ENCODE measurements at regions not wholly inside any gene's neighbourhood (a gene's known extent, or its start where the extent isn't known, plus 50 kb on each side); places are given as distances from the start of the nearest gene placed in this dataset.

DNA sequence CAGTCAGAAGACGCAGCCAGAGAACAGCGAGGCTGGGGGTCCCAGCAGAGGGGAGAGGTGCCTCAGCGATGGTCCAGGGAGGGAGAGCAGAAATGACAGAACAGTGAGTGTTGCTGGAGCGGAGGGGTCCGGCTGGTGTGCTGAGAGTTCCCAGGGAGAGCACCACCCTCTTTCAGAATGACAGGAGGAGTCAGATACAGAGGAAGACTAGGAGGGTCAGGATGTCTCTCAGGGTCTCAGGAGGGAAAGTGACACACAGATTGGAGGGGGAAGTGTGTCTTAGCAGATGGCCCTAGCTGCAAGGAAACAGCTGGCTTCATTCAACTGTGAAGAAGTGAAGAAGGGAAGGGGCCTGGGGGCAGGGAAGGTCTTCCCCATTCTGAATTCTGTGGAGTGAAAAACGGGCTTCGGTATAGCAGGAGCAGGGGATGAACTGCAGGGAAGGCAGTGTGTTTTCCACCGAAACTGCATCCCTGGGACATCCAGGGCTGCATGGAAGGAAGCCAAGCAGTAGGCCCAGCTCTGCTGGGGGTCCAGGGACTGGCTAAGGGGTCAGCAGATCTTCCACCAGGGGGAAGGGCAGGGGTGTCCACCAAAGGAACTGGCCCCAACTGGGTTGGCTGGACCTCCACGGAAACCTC is 90.0 kb upstream of the OTOS start:
- H3K27me3 ChIP-seq = no peaks in the 10 kb centered on the region
- peaks cover 29% of the 10 kb centered on the region for H3K4me1 ChIP-seq
- intact Hi-C loops (cut with DNase I) = loop anchor here (10.0 kb wide), 1 partner anchor 154 kb away; no protein-coding TSS in a partner anchor
- H3K4me3 ChIP-seq = no peak overlapping the region
- TF ChIP-seq, protein P1, sequence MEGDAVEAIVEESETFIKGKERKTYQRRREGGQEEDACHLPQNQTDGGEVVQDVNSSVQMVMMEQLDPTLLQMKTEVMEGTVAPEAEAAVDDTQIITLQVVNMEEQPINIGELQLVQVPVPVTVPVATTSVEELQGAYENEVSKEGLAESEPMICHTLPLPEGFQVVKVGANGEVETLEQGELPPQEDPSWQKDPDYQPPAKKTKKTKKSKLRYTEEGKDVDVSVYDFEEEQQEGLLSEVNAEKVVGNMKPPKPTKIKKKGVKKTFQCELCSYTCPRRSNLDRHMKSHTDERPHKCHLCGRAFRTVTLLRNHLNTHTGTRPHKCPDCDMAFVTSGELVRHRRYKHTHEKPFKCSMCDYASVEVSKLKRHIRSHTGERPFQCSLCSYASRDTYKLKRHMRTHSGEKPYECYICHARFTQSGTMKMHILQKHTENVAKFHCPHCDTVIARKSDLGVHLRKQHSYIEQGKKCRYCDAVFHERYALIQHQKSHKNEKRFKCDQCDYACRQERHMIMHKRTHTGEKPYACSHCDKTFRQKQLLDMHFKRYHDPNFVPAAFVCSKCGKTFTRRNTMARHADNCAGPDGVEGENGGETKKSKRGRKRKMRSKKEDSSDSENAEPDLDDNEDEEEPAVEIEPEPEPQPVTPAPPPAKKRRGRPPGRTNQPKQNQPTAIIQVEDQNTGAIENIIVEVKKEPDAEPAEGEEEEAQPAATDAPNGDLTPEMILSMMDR (IDR thresholded peaks at IDR 0.05) = no peak
- TF ChIP-seq POLR2A (IDR thresholded peaks at IDR 0.05) = no peak
- TF ChIP-seq POLR2AphosphoS5 (IDR thresholded peaks at IDR 0.05; ENCODE audit: insufficient read depth in 1 of 2, low read depth in 1 of 2) = no peak
- H3K27ac ChIP-seq = no peak overlapping the region
- no peaks in the 10 kb centered on the region for H3K36me3 ChIP-seq
- DNase-seq (ENCODE audit: extremely low spot score in 2 of 2) = peak; percentile 62 to 89
- no peaks in the 10 kb centered on the region for H3K9me3 ChIP-seq

DNA sequence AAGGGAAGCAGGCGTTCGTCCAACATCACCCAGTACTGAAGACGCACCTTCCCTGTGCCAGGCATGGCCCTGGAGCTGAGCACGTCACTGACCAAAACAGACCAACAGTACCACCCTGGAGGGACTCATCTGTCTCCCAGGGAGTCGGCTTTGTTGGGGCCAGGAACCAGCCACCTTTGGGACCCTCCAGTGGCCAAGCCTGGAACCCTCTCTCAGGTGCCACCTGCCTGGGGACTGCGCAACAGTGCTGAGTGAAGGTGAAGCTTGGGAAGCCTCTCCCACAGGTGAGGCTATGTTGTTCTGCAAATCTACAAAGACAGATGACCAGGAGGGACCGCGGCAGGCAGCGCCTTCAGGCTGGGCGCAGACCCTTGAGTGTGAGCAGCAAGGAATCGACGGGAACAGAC is 91.4 kb upstream of the OTOS start:
- TF ChIP-seq, protein P1 (IDR thresholded peaks at IDR 0.05) = no peak
- TF ChIP-seq POLR2A (IDR thresholded peaks at IDR 0.05) = no peak
- Histone ChIP-seq H3K4me1 (peaks cover 43% of the 10 kb centered on the region), H3K36me3 (no peaks in the 10 kb centered on the region), H3K27me3 (no peaks in the 10 kb centered on the region), H3K4me3 (no peak overlapping the region), H3K27ac (no peak overlapping the region), H3K9me3 (no peaks in the 10 kb centered on the region)
- no peak for DNase-seq (ENCODE audit: extremely low spot score in 2 of 2)
- intact Hi-C loops (cut with DNase I) = loop anchor here (2.0 to 10.0 kb wide), 2 partner anchors 153 to 203 kb away; partner anchors contain the start of gene GPC1

DNA sequence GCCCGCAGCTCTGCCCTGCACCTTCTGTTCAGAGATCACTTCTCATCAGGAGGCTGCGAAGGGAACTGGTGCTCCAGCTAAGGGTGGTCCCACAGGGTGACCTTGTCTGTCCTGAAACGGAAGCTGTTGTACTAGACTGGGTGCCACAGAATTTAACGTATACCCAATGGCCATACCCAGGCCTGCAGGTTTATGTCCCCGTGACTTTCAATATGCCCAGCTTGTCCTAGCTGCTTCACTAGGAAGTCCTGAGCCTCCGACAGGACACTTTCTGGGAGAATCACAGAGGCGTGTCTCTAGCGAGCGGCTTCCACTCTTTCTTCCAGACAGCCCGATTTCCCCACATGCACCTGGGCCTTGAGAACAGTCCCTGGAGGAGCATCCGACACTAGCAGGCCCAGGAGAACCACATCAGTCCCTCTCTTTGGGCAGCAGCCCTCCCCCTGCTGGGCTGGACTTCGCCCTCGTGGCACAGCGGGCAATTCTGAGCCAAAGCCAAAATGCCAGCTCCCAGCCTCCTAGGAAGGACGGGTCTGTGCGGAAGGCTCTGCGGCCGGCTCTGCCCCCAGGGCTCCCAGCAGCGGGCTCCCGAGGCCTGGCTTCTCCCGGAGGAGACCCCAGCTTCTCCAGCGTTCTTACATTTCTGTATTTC is 91.9 kb upstream of the OTOS start:
- peaks cover 48% of the 10 kb centered on the region for H3K4me1 ChIP-seq
- intact Hi-C loops (cut with DNase I) = loop anchor here (2.0 to 10.0 kb wide), 2 partner anchors 152 to 202 kb away; partner anchors contain the start of gene GPC1
- H3K27me3 ChIP-seq = no peaks in the 10 kb centered on the region
- TF ChIP-seq POLR2AphosphoS5 (IDR thresholded peaks at IDR 0.05; ENCODE audit: insufficient read depth in 1 of 2, low read depth in 1 of 2) (no peak), POLR2A (IDR thresholded peaks at IDR 0.05) (no peak)
- TF ChIP-seq, protein P1 (IDR thresholded peaks at IDR 0.05) = no peak
- no peak overlapping the region for H3K4me3 ChIP-seq
- H3K36me3 ChIP-seq = no peaks in the 10 kb centered on the region
- no peaks in the 10 kb centered on the region for H3K9me3 ChIP-seq
- no peak for DNase-seq (ENCODE audit: extremely low spot score in 2 of 2)
- H3K27ac ChIP-seq = peak overlapping the region; percentile 71

DNA sequence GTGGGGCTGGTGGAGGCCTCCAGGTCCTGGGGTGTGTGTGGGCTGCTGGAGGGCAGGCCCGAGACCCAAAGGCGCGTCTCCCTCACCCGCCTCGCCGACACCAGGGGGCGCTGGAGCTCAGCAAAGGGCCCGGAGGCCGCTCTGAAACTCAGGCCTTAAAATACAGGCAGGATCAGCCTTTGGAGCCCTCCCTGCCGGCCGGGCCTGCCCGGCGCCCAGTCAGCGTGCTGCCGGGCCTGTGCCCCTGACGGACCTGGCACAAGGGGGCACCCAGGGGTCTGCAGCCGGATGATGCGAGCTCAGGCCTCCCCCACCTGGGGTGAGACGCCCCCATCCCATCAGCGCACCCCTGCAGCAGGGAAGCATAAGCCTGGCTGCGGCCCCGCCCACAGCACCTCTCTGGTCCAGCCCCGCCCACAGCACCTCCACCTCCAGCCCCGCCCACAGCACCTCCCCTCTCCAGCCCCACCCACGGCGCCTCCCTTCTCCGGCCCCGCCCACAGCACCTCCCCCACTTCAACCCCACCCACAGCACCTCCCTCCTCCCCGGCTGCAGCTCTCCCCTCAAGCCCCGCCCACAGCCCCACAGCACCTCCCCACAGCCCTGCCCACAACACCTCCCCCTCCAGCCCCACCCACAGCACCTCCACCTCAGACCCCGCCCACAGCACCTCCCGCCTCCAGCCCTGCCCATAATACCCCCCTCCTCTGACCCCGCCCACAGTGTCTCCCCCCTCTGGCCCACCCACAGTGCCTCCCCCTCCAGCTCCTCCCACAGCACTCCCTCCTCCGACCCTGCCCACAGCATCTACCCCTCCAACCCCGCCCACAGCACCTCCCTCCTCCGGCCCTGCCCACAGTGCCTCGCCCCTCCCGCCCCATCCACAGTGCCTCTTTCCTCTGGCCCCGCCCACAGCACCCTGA is 92.8 kb upstream of the OTOS start:
- no peaks in the 10 kb centered on the region for H3K27me3 ChIP-seq
- H3K4me1 ChIP-seq = peaks cover 54% of the 10 kb centered on the region
- peak overlapping the region; percentile 71 for H3K27ac ChIP-seq
- DNase-seq (ENCODE audit: extremely low spot score in 2 of 2) = no peak
- H3K36me3 ChIP-seq = no peaks in the 10 kb centered on the region
- H3K4me3 ChIP-seq = peak overlapping the region; percentile 24 to 39
- intact Hi-C loops (cut with DNase I) = loop anchor here (2.0 to 10.0 kb wide), 2 partner anchors 152 to 202 kb away; partner anchors contain the start of gene GPC1
- TF ChIP-seq POLR2A (IDR thresholded peaks at IDR 0.05) = no peak
- TF ChIP-seq POLR2AphosphoS5 (IDR thresholded peaks at IDR 0.05; ENCODE audit: insufficient read depth in 1 of 2, low read depth in 1 of 2) = peak in 1 of 2 donors; percentile 61
- TF ChIP-seq, protein P1 (IDR thresholded peaks at IDR 0.05) = peak; percentile 84 to 94 (median 93)
- H3K9me3 ChIP-seq = no peaks in the 10 kb centered on the region
